B cell (primary cell): ENCODE measurements at regions not wholly inside any gene's neighbourhood (a gene's known extent, or its start where the extent isn't known, plus 50 kb on each side); places are given as distances from the start of the nearest gene placed in this dataset.

ENCODE experiments used
- EZH2 ChIP-seq: IDR thresholded peaks from 2 replicates; pipeline ENCODE4 v1.6.1; 2012; ENCODE audit warnings: borderline replicate concordance, low read depth, mild to moderate bottlenecking, moderate library complexity, low read length; ENCODE audit not compliant: insufficient read depth, poor library complexity, severe bottlenecking
- TF ChIP-seq, protein P1 (sequence below): fragments of 200-600 bp; IDR thresholded peaks from one replicate; pipeline ENCODE4 v1.8.0; 2022; ENCODE audit warnings: antibody characterized with exemption, mild to moderate bottlenecking

DNA sequence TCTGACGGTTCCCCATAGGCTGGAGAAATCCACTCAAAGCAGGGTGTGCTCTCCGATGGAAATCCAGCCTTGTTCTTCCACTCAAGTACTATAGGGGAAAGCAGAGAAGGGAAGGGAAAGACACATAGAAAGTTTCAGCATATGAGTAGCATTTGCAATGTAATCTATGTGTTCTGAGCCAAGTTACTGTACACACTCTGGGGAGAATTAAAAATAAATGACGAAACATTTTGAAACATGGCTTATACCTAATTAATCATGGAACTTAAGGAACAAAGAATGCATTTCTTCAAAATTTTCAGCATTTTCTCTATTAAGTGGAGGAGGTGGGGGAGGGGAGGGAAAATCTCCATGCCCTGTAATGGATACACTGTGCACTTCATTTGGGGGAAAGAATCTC lies 198.1 kb upstream of the HABP2 start:
- TF ChIP-seq, protein P1, sequence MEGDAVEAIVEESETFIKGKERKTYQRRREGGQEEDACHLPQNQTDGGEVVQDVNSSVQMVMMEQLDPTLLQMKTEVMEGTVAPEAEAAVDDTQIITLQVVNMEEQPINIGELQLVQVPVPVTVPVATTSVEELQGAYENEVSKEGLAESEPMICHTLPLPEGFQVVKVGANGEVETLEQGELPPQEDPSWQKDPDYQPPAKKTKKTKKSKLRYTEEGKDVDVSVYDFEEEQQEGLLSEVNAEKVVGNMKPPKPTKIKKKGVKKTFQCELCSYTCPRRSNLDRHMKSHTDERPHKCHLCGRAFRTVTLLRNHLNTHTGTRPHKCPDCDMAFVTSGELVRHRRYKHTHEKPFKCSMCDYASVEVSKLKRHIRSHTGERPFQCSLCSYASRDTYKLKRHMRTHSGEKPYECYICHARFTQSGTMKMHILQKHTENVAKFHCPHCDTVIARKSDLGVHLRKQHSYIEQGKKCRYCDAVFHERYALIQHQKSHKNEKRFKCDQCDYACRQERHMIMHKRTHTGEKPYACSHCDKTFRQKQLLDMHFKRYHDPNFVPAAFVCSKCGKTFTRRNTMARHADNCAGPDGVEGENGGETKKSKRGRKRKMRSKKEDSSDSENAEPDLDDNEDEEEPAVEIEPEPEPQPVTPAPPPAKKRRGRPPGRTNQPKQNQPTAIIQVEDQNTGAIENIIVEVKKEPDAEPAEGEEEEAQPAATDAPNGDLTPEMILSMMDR: no peak
- no peak for TF ChIP-seq EZH2
